IPS-15b (cell line): ENCODE measurements at regions not wholly inside any gene's neighbourhood (a gene's known extent, or its start where the extent isn't known, plus 50 kb on each side); places are given as distances from the start of the nearest gene placed in this dataset.
"Not testable (repeated sequence)": the region's sequence is repeated elsewhere in the genome, so short reads cannot be mapped to it uniquely, and the experiment has no call there.

ENCODE experiments used
- H3K27me3 ChIP-seq: one replicate; pipeline ENCODE4 v1.6.1; 2013; ENCODE audit warnings: low read length; ENCODE audit not compliant: control insufficient read depth, insufficient read depth
- H3K36me3 ChIP-seq: one replicate; pipeline ENCODE4 v1.6.1; 2013; ENCODE audit warnings: low read length; ENCODE audit not compliant: control insufficient read depth, insufficient read depth
- H3K4me1 ChIP-seq: one replicate; pipeline ENCODE4 v1.6.1; 2013; ENCODE audit warnings: mild to moderate bottlenecking, low read length; ENCODE audit not compliant: control insufficient read depth, insufficient read depth
- H3K4me3 ChIP-seq: one replicate; pipeline ENCODE4 v1.5.1; 2013; ENCODE audit warnings: low read depth, low read length
- H3K9ac ChIP-seq: one replicate; pipeline ENCODE4 v1.6.1; 2013; ENCODE audit warnings: low read depth, mild to moderate bottlenecking, low read length
- H3K9me3 ChIP-seq: one replicate; pipeline ENCODE4 v1.6.1; 2013; ENCODE audit warnings: mild to moderate bottlenecking, low read length; ENCODE audit not compliant: control insufficient read depth, insufficient read depth

- Histone ChIP-seq H3K4me3 (no peak overlapping the region), H3K9me3 (no peaks in the 10 kb centered on the region), H3K9ac (no peak overlapping the region), H3K4me1 (peaks cover 4% of the 10 kb centered on the region), H3K36me3 (no peaks in the 10 kb centered on the region), H3K27me3 (no peaks in the 10 kb centered on the region)
These were observed 77.6 kb downstream of the RIN2 start for GRCh38 chr20:19835533-19836222.

GRCh38 chr20:19838468-19838867 is 80.4 kb downstream of the RIN2 start:
- no peaks in the 10 kb centered on the region for H3K36me3 ChIP-seq
- peaks cover 4% of the 10 kb centered on the region for H3K4me1 ChIP-seq
- no peaks in the 10 kb centered on the region for H3K27me3 ChIP-seq
- no peak overlapping the region for H3K4me3 ChIP-seq
- H3K9ac ChIP-seq = no peak overlapping the region
- H3K9me3 ChIP-seq = no peaks in the 10 kb centered on the region

- Histone ChIP-seq H3K4me1 (peaks cover 2% of the 10 kb centered on the region), H3K9me3 (no peaks in the 10 kb centered on the region), H3K27me3 (no peaks in the 10 kb centered on the region)
These were observed 81.0 kb downstream of the RIN2 start for GRCh38 chr20:19839053-19839452.

GRCh38 chr20:19840111-19840710 is 82.2 kb downstream of the RIN2 start:
- H3K27me3 ChIP-seq = no peaks in the 10 kb centered on the region
- no peaks in the 10 kb centered on the region for H3K4me1 ChIP-seq
- H3K36me3 ChIP-seq = no peaks in the 10 kb centered on the region
- no peak overlapping the region for H3K9ac ChIP-seq
- no peak overlapping the region for H3K4me3 ChIP-seq
- no peaks in the 10 kb centered on the region for H3K9me3 ChIP-seq

More at GRCh38 chr20:19839053-19839452, 81.0 kb downstream of the RIN2 start:
- Histone ChIP-seq H3K36me3 (no peaks in the 10 kb centered on the region), H3K9ac (no peak overlapping the region), H3K4me3 (no peak overlapping the region)

GRCh38 chr20:19841740-19842139 is 83.7 kb downstream of the RIN2 start:
- Histone ChIP-seq H3K27me3 (no peaks in the 10 kb centered on the region), H3K9me3 (no peaks in the 10 kb centered on the region), H3K4me3 (no peak overlapping the region), H3K36me3 (no peaks in the 10 kb centered on the region), H3K9ac (no peak overlapping the region), H3K4me1 (no peaks in the 10 kb centered on the region)

- H3K4me1 ChIP-seq, H3K4me3 ChIP-seq, H3K9ac ChIP-seq, H3K36me3 ChIP-seq, H3K27me3 ChIP-seq, H3K9me3 ChIP-seq: not testable (repeated sequence)
These were observed 86.8 kb downstream of the RIN2 start for GRCh38 chr20:19844850-19845249.

GRCh38 chr20:19847383-19847782 is 89.3 kb downstream of the RIN2 start:
- Histone ChIP-seq H3K27me3 (no peaks in the 10 kb centered on the region), H3K36me3 (no peaks in the 10 kb centered on the region), H3K9ac (no peak overlapping the region), H3K9me3 (no peaks in the 10 kb centered on the region), H3K4me1 (no peaks in the 10 kb centered on the region), H3K4me3 (no peak overlapping the region)

- H3K9ac ChIP-seq = no peak overlapping the region
- no peaks in the 10 kb centered on the region for H3K4me1 ChIP-seq
- no peaks in the 10 kb centered on the region for H3K36me3 ChIP-seq
- H3K27me3 ChIP-seq = no peaks in the 10 kb centered on the region
- H3K9me3 ChIP-seq = no peaks in the 10 kb centered on the region
- H3K4me3 ChIP-seq = no peak overlapping the region
These were observed 91.5 kb downstream of the RIN2 start for GRCh38 chr20:19849341-19850197.

GRCh38 chr20:19850198-19850533 is 92.1 kb downstream of the RIN2 start:
- Histone ChIP-seq H3K27me3 (no peaks in the 10 kb centered on the region), H3K9me3 (no peaks in the 10 kb centered on the region), H3K4me3 (no peak overlapping the region), H3K4me1 (no peaks in the 10 kb centered on the region), H3K9ac (no peak overlapping the region), H3K36me3 (no peaks in the 10 kb centered on the region)

- no peaks in the 10 kb centered on the region for H3K27me3 ChIP-seq
- no peak overlapping the region for H3K9ac ChIP-seq
- no peaks in the 10 kb centered on the region for H3K36me3 ChIP-seq
- no peaks in the 10 kb centered on the region for H3K4me1 ChIP-seq
- no peak overlapping the region for H3K4me3 ChIP-seq
- H3K9me3 ChIP-seq = no peaks in the 10 kb centered on the region
These were observed 93.8 kb downstream of the RIN2 start for GRCh38 chr20:19851861-19852260.

- no peaks in the 10 kb centered on the region for H3K9me3 ChIP-seq
- H3K36me3 ChIP-seq = no peaks in the 10 kb centered on the region
- H3K27me3 ChIP-seq = no peaks in the 10 kb centered on the region
- no peaks in the 10 kb centered on the region for H3K4me1 ChIP-seq
- no peak overlapping the region for H3K9ac ChIP-seq
- H3K4me3 ChIP-seq = no peak overlapping the region
These were observed 97.4 kb downstream of the RIN2 start for GRCh38 chr20:19855416-19855815.
